NCI-H2081 (cell line): ENCODE measurements at regions not wholly inside any gene's neighbourhood (a gene's known extent, or its start where the extent isn't known, plus 50 kb on each side); places are given as distances from the start of the nearest gene placed in this dataset.
"Not testable (repeated sequence)": the region's sequence is repeated elsewhere in the genome, so short reads cannot be mapped to it uniquely, and the experiment has no call there.

Source experiments
- DNase-seq, 2 experiments: peaks; one replicate each; lab custom pipeline; 2025; lab: John Stamatoyannopoulos, UW

DNA sequence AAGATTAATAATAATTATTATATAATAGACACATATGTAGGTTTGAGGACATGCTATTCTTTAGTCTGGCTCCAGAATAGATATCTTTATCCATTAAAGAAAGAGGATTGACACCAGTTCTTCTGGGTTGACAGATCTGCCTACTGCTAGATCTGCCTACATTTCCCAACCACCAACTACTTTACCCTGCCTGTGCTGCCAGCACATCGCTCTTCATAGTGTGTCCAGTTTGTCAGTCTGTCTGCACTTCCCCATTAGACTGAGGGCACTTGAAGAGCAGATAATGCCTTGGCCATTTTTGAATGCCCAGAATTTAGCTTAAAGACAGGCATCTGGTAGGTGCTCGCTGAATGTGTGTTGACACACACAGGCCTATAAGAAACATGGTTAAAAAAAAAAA lies 910.1 kb upstream of the FAT3 start:
- DNase-seq: no peak

DNA sequence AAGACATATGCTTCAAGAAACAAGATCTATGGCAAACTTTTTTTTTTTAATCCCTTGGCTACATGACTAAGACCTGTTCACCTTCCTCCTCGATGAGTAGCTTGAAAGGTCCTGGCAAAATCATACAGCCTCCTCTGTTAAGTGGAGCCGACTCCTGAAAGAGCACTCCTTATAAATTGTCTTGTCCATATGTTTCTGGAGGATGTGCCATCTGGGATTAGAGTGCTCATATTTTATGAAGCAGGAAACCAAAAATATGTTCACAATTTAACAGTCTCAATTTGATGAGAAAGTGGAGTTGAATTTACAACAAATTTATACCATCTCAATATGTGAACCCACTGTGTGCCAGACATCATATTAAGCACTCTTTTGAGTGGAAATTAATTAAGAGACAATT lies 912.1 kb upstream of the FAT3 start:
- DNase-seq: no peak

DNA sequence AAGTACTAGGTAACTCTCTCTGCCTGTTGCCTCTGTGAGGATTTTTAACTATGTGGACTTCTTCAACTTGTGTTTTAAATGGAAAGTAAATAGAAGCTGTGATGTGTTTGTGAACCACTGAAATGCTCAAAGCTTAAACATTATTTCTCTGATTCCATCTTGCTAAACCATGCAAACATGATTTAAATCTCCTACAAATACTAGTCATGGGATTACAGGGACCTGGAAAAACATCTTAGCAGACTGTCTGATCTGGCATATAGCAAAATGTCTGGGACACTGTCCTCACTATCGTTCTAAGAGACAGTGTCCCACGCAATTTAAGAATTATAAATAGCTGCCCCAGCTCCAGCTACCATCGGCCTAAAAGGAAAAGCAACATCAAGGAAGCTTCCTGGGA lies 914.5 kb upstream of the FAT3 start:
- no peak for DNase-seq

DNA sequence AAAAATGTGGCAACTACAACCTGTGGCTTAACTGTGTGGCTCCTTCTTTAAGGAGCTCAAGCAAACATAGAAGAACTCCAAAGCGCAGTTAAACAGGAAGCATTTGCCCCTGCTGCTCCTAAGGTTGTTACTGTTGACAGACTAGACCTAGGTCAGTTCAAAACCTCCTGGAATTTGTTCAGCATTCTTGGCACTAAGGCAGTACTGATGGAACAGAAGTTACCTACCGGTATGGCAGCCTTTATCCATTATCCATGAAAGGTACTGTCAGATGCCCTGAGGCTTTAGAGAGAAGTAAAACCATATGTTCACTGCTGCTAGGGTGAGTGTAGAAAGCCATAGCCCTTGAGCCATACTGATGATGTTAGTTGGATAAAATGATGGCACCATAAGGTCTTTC lies 916.5 kb upstream of the FAT3 start:
- DNase-seq: no peak

DNA sequence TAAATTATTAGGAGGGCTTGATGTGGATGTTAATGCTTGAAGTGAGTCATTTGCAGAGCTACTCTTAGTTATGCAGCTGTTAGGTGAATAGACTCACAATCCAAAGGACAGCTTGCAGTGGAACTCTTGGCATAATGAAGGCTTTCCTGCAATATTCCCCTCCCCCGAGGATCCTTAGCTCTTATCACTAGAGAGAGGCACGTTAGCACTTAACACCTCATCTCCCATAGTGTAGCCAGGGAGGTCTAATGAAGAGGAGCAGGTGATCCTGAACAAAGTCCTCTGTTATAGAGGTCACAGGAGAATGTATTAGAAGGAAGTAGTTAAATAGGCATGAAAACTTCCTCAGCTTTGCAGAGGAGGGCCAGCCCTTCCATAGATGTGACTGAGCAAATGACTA lies 919.2 kb upstream of the FAT3 start:
- DNase-seq: no peak

DNA sequence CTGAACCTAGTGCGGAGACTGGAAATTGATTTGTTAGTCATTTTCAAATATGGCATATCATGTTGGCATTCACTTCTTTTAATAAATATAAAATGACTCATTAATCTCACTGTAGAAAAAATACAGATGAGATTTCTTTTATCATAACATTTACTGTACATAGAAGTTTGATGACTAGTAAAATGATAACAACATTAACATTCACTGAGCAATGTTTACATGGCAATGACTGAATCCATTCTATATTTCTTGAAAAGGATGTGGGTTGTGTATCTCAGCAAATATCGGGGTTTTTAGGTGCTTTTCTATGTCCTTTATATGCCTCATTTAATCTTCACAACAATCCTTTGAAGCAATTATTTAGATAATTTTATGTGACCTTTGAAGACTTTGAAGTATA lies 920.9 kb upstream of the FAT3 start:
- no peak for DNase-seq

DNA sequence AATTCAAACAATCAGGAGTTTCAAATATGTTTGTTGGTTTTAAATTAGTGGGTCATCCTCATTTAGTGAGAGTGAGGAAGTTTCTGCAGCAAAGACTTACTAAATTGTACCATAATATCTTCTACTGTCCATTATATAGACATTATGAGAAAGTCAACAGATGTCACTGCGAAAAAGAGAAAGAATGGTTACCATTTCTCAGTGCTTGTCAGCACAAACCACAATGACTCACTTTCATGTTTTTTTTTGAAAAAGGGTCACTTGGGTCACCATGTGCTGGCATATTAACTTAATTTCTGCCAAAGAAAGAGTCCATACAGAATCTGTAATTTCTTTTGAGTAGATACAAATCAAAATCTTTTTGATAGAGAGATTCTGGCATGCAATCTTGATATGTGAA lies 924.6 kb upstream of the FAT3 start:
- DNase-seq: no peak

DNA sequence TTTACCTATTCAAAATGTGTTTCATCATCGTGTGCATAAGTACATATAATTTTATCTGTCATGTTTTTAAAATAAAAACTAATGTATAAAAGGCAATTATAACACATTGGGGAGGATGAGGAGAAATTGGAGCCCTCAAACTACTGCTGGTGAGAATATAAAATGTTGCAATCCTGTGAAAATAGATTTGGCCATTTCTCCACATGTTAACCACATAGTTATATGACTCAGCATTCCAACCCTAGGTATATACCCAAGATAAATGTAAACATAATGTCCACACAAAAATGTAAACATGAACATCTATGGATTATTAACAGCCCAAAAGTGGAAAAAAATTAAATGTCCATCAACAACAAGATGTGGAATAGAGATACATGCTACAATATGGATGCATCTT lies 928.0 kb upstream of the FAT3 start:
- DNase-seq: no peak

DNA sequence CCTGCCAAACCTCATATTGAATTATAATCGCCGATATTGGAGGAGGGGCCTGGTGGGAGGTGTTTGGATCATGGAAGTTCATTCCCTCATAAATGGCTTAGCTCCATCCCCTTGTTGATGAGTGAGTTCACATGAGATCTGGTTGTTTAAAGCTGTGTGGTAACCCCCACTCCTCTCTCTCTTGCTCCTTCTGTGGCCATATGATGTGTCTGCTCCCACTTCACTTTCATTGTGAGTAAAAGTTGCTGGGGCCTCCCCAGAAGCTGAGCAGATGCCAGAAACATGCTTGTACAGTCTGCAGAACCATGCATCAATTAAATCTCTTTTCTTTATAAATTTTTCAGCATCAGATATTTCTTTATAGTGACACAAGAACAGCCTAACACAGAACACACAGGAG lies 929.0 kb upstream of the FAT3 start:
- no peak for DNase-seq

DNA sequence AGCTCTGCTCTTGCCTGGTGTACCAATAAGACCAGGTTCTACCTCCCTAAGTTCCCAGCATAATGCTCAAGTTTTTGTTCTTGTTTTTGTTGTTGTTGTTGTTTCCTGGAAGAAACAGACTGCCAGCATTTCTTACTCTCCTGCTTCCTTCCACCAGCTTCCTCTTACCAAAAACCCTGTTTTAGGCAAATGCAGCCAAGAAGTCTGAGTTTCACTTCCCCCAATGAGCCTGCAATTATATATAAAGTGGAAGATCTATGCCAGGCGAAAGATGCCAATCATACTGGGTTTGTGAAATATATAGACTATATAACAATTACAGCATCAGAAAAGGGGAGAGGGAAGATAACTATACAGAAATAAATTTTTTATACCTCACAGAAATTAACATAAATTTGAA lies 931.5 kb upstream of the FAT3 start:
- DNase-seq: no peak

DNA sequence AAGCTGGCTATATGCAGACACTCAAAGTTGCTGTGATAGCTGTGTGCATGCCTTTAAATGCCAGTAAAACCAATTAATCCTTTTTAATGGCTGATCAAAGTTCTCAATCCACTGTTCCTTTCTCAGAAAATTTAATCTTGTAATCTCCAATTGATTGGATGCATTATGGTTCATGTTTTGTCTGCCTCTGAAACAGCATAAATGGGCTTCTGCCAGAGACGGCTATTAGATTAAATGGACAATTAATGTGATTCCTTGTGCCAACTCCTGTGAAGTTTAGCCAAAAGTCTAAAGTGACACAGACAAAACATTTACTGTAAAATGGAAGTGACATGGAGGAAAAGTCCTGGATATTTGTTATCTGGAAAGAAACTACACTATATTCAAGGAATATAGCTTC lies 952.5 kb upstream of the FAT3 start:
- no peak for DNase-seq

DNA sequence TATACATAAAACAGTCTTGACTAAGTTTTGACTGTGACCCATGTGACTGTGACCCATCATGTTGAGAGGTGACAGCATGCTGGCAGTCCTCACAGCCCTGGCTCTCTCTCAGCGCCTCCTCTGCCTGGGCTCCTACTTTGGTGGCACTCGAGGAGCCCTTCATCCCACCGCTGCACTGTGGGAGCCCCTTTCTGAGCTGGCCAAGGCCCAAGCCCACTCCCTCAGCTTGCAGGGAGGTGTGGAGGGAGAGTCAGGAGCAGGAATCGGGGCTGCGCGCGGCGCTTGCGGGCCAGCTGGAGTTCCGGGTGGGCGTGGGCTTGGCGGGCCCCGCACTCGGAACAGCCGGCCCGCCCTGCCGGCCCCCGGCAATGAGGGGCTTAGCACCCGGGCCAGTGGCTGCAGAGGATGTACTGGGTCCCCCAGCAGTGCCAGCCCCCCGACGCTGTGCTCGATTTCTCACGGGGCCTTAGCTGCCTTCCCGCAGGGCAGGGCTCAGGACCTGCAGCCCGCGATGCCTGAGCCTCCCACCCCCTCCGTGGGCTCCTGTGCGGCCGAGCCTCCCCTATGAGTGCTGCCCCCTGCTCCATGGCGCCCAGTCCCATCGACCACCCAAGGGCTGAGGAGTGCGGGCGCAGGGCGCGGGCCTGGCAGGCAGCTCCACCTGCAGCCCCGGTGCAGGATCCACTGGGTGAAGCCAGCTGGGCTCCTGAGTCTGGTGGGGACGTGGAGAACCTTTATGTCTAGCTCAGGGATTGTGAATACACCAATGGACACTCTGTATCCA lies 955.9 kb upstream of the FAT3 start:
- DNase-seq: not testable (repeated sequence)

DNA sequence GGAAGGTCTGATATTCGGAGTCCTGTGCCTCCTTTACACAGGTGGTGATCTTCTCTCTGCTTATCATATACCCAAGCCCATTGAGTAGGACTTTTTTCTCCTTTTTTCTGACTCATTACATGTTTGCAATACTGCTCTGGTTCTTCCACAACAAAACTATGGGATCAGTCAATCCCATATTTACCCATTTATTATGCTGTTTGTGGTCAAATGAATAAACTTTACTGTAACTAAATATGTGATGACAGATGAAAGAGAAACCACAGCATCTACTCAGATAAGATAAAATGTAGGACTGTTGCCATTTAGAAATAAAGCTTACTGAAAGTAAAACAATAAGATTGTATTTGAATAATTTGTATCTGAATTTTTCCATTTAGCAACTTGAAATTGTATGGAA lies 958.7 kb upstream of the FAT3 start:
- DNase-seq: no peak

DNA sequence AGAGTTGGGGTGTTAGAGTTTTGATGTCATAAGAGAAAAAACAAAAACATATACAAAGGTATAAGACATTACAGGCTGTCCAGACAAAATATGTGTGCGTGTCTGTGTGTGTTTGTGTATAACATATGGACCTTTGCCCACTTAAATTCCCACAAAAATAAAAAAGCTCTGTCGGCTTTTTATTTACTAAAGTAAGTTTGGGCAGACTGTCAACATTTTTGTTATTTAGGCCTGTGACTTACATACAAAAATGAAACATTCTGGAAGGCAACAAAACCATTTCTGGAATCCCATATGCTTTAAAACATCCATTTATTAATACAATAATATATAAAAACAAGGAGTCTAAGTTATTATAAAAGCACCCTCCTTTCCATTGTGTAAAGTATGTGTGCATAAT lies 960.1 kb upstream of the FAT3 start:
- no peak for DNase-seq

DNA sequence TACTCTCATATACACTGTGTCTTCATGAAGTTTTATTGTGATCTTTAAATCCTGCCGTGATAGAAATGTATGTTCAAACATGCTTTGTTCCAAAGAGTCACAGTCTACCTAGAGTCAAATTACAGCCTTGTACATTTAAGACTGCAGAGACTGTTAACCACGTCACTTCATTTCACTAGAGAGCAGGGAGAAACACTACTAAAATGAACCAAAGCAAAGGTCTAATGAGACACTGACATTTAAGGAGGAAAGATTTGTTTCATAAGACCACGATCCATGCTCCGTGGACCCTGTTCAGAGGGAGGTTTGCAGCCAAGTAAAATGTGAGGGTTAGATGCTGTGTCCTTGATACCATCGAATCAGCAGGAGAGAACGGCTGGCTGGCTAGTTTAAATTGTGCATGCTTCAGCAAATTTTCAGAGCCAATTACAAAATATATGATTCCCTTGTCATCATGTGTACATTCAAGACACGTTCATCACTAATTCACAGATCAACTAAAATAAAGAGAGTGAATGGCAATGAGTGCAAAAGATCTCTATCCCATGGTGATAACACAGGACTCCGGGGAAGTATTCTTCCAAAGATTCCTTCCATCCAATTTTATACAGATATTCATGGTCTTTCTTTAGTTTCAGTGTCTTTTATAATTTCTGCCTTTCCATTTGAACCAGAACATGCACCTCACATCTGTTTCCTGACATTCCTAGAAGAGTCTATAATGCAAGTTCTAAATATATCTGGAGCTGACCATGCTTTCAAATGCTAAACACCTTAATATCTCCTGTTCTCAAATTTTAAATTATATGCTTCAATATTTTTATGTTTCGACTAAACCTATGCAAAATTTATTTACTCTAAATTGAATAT lies 960.9 kb upstream of the FAT3 start:
- no peak for DNase-seq

DNA sequence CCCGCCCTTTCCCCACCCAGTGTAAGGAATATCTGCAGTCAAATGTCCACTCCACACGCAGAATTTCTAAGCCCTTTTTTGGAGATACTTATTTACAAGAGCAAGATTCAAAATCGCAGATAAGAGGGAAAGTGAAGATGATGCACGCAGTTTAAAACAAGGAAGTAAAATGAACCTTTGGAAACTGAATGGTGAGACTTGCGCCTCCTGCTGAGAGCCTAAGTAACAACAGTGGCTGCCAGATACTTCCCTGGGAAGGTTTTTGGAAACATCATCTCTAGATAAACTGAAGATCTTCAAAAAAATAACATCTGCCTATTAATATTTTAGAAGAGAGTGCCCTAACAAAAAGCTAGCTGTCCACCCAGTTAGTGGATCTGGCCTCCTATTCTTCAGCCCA lies 963.1 kb upstream of the FAT3 start:
- DNase-seq: no peak

DNA sequence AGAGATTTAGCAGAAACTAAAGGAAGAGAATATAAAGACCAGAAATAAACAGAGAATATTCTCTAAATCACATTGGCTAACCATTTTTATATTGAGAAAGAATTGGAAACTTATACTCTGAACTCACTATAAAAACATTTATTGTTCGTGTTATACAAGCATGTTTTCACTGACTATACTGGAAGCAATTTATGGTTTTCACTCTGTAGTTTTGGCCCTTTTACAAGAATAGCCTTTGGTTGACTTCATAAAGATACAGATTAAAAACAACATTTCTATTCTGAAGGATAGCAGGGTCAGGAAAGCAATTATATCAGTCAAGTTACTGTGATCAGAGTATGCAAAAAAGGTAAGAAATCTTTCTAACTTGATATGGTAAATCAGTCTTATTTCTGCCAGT lies 965.7 kb upstream of the FAT3 start:
- DNase-seq: no peak

DNA sequence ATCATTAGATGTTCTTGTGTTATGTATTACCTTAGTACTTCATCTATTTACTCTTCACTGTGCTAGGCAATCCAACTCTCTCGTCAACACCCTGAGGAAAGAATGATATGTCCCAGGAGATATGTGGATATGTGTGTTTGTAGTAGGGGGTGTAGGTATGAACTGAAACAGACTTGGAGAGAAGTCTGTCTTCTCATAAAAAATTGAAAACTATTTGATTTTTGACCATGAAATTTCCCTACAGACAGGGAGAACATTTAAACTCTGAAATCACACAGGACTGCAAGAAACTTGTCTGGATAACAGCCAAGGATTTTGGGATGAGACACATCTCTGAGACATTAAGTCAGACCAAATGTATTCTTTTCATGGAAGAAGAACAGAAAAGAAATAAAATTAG lies 967.0 kb upstream of the FAT3 start:
- DNase-seq: no peak

DNA sequence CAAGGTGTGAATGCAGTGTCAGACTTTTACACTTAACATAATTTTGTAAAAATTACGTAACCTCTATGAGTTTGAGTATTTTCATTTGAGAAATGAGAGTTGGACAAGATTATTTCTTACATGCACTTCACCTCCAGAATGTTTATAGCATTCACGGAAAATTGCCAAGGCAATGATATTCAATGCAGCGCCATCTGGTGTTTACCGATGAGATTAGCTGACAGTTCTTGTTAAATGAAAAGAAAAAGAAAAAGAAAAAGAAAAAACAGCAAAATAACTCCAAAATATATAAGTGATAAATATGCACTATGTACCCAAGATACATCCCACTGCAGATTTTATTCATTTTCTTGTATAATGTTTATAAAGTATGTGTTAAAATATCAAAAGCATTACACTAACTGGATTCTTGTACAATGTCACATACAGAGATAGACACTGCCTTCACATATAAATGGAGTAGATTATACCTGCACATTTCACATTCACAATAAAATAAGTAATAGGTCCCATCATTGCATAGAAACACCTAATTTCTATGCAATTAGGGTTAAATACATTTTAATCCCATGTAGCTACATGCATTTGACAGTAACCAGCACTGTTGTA lies 976.3 kb upstream of the FAT3 start:
- DNase-seq: peak; percentile 35 to 51

DNA sequence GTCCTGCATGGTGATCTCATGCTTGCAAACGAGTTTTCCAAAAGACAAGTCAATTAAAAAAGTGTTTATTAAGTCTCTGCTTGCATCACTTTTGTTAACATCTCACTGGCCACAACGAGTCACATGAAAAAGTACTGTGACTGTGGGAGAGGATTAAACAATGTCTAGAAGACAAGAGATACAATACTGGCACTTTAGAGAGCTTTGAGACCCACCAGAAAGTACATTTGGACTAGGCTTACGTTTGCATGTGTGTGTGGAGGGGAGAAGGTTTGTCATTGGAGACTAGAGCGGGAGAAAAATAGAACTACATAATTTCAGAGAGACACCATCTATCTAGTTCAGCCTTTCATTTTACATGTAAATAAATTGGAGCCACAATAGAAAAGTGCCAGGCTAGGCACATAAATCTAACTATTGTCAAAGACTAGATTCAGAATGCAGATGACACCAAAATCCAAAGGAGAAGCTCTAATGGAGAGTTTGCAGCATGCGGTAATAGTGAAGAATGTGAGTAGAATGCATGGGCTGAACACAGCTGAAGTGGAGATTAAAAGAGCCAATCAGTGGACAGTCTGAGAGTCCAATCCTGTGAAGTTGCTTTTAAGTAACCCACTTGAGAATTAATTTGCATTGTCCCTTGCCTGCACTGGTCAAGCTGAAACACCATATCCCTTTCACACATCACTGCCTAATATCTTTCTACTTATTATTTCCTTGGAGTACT lies 977.4 kb upstream of the FAT3 start:
- DNase-seq: no peak

DNA sequence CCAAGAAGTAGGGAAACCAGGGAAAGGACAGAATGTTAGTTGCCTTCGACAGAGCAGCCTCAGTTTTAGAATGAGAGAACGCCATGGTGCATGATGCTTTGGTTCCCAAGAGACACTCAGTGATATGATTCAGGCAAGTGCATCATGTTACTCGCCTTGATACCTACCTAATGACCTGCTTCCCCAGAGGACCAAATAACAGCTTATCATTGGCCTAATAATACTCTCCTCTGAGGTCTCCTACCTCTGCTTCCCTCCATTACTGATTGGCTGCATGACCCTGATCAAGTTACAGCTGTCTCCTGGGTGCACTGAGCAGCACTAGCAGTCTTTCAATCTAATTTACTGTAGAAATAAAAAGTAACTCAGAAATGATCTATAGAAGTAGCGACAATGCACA lies 979.7 kb upstream of the FAT3 start:
- DNase-seq: no peak

DNA sequence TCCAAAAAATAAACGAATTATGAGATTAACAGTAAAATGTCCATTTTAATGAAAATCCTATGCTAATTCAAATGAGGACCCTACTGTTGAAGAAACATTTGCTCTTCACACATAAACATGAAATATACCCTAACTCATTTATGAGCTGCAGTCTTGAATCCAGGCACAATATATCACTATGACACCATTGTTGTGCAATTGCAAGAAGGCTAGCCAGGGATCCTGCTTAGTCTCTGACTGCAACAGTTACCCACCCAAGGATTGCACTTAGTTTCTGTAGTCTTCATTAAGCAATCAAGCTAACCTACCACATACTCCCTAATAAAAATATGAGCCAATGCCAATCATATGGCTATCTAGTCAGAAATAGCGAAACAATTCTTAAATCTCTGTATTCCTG lies 981.0 kb upstream of the FAT3 start:
- DNase-seq: no peak

DNA sequence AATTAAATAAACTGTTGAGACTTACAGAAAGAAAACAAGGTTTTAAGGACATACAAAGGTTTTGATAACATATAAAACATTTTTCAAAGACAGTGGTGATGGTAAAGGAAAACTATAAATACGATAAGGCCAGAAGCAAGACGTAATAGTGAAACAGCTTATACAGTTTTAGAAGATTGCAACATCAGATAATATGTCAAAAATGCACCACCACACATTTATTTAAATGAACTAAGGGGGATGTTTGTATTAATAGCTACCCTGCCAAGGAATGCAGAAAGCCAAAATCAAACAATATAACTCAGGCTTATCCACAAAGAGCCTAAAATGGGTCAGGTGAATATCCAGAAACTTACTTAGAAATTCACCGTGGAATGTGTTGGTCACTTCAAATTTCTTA lies 981.6 kb upstream of the FAT3 start:
- no peak for DNase-seq
